ENCODE measurements at regions not wholly inside any gene's neighbourhood (a gene's known extent, or its start where the extent isn't known, plus 50 kb on each side); places are given as distances from the start of the nearest gene placed in this dataset.

DNA sequence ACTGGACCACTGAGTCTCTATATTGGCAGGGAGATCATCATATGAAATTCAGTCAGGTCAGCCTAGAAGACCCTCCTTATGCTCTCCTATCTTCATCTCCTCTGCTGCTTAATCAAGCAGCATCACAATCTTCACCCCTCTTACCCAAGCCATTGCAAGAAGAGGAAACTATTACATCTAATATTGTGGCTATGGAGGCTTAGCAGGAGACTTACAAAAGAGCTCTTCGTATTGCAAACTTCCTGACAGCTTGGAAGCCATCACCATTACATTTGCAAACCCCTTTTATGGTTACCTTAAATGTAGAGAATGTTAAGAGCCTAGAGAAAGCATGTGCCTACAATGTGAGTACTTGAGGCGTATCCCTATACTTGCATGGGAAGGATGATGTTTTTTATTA is 87.2 kb upstream of the STXBP5 start:
- DNase-seq (ENCODE audit: insufficient read length, low spot score) (no peak), FAIRE-seq (no peak)

DNA sequence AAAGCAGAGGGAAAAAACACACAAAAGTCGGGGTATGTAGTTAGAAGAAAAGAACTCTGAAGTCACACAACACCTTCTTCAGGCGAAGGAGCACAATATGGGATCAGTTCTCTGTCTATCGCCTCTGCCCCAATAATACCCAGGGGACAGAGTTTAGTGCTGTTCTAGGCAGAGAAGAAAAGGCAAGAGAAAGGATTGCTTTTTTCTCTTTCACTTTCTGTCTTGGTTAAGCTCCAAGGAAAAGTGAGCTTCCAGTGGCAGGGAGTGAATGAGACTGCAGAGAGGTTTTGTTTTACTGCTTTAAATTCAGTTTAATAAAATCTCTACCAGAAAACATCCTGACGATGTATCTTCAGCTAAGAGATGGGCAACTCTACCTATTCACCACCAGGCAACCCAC is 86.6 kb upstream of the STXBP5 start:
- DNase-seq (ENCODE audit: insufficient read length, low spot score) (no peak), FAIRE-seq (no peak)

DNA sequence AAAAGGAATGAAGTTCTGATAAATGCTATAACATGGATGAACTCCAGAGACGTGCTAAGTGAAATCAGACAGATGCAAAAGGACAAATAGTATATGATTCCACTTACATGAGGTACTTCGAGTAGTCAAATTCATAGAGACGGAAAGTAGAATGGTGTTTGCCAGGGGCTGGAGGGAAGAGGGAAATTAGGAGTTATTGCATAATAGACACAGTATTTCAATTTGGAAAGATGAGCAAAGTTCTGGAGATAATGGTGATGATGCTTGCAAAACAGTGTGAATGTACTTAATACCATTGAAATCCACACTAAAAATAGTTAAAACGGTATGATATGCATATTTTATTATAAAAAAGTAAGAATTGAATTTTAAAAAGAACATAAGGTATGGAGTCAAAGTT is 84.9 kb upstream of the STXBP5 start:
- no peak for FAIRE-seq
- no peak for DNase-seq (ENCODE audit: insufficient read length, low spot score)

DNA sequence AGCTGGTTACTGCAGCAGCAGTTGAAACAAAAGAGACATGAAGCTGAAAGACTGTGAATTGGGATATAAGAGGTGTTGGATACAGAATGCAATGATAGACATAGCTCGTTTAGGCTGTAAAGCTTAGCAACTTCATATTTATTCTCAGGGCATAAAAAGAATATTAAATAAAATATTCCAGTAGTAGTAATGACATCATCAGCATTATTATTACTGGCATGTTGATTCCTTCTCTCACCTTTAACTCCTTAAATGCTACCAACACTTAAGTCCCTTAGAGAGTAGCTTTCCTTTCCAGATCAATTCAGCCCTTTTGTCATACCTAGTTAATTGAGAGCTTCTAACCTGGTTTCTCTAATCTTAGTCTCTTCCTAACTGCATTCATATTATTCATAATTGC is 81.4 kb upstream of the STXBP5 start:
- FAIRE-seq = no peak
- no peak for DNase-seq (ENCODE audit: insufficient read length, low spot score)

DNA sequence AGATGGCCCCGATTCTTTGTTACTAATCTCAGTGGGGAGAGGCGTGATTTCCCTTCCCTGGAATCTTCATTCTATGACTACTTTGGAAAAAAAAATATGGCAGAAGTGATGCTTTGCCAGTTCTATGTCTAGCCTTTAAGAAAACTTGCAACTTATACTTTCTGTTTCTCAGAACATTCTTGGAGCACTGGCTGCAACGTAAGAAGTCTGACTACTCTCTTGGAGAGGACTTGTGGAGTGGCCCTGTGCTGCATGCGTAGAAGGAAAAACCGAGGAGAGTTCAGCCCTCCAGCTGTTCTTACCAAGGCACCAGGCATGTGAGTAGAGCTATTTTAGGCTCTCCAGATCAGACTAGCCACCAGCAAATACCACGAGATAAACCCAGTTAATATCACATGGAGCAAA is 77.6 kb upstream of the STXBP5 start:
- no peak for FAIRE-seq
- DNase-seq (ENCODE audit: insufficient read length, low spot score) = no peak

DNA sequence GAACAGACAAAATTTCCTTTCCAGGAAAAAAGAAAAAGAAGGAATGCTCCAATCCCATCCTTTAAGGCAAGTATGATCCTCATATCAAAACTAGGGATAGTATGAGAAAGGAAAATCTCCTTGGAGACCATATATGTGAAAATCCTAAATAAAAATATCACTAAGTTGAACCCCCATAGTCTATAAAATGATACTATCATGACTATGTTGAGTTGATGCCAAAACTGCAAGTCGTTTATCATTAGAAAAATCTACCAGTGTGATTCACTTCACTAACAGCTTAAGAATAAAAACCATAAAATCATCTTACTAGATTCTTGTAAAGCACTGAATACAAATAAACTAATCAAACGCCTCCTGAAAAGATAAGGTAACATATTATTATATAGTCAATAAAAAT is 76.6 kb upstream of the STXBP5 start:
- FAIRE-seq = no peak

DNA sequence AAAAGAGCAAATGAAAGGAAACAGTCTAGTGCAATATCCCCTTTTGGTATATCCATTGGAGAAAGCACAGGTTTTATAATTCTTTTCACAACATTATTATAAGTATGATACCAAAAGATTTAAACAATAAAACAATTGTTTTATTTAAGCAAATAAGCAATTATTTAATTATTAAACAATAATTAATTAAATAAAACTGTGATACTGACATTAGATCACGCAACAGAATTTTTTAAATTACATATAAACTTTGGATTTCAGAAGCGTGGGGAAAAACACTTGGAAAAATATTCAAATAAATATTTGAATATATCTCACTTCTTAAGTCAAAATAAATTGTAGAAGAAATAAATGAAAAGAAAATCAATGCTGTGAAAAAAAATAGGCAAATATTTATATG is 76.2 kb upstream of the STXBP5 start:
- DNase-seq (ENCODE audit: insufficient read length, low spot score) (no peak), FAIRE-seq (no peak)

More for the DNA sequence above, 76.6 kb upstream of the STXBP5 start:
- no peak for DNase-seq (ENCODE audit: insufficient read length, low spot score)

DNA sequence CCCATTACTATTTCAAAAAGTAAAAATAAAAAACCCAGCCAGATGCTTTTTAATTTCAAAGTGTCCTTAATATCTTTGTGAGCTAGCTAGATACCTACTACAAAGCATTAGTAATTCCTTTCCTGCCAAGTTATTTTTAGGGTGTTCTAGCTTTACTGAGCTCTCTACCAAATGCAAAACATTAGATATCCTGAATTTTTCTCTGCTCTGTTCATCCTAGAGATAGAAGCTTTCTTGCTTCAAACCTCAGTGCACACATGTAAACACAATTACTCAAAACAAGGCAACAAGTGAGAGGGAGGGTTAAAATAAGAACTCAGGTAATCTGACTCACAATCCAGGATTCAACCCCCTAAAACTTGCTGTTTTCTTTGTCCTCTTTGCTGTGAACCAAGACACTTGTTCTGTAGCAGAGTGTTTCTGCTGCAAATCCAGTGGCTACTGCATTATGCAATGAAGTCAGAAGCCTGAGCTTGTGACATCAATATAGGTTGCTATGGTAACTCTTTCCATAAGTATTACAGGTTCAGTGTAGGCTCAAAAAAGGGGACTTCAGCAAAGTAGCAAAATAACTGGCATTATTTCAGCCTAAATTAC is 72.6 kb upstream of the STXBP5 start:
- DNase-seq (ENCODE audit: insufficient read length, low spot score) (no peak), FAIRE-seq (no peak)

DNA sequence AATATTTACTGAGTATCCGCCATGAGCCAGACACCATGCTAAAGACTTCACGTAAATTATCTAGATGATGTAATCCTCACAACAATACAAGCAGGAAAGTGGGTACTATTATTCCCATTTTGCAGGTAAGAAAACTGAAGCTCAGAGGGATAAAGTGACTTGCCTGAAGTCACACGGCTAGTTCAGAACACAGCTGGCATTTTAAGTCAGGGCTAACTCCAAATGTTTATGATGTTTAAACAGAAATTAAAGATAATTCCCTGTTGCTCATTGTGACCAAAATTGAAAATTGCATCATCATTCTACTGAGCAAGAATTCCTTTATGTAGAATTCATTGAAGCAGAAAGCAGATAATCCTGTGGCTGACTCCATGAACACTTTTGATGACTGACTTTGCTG is 71.3 kb upstream of the STXBP5 start:
- DNase-seq (ENCODE audit: insufficient read length, low spot score) (no peak), FAIRE-seq (no peak)

DNA sequence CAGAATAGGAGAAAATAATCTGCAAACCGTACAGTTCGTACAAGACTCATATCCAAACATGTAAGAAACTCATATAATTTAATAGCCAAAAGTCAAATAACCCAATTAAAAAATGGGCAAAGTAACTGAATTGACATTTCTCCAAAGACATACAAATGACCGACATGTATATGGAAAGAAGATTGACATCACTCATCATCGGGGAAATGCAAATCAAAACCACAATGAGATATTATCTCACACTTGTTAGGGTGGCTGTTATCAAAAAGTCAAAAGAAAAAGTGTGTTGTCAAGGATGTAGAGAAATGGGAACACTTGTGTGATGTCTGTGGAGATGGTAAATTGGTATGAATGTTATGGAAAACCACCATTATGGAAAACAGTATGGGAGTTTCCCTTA is 70.5 kb upstream of the STXBP5 start:
- DNase-seq (ENCODE audit: insufficient read length, low spot score) = no peak
- FAIRE-seq = no peak

DNA sequence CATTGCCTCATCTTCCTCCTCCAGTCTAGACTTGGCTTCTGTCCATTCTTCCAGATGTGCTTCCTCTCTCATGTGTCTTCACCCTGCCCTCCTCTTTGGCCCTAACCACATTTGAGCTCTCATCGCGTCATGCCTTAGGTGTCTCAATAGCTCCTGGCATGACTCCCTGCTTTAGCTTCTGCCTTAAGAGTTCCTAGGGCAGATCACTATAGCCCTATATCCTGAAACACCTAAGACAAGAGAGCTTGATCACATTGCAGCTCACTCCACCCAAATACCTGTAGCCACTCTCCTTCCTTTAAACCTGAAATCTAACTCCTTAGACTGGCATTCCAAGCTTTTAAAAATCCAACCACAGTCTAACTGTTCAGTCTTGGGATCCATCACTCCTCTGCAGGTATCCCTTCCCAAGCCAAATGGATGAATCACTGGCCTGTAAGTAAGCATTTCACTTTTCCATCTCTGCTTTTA is 69.0 kb upstream of the STXBP5 start:
- DNase-seq (ENCODE audit: insufficient read length, low spot score) (no peak), FAIRE-seq (no peak)

DNA sequence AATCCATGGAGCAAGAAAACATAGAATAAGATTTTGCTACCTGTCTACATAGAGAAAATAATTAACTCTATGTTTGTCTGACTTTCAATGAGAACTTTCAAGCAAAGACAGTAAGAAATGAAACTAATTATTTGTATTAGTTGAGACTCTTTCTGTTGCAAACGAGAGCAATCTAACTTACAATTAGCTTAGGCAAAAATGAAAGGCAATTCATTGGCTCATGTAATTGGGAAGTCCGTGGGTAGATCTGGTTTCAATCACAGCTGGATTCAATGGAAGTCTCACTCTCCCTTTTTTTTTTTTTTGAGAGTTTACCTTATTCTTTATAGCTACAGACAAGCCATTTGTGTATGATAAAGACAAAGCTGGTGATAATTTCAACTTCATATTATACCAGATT is 68.2 kb upstream of the STXBP5 start:
- DNase-seq (ENCODE audit: insufficient read length, low spot score) = no peak
- FAIRE-seq = no peak

DNA sequence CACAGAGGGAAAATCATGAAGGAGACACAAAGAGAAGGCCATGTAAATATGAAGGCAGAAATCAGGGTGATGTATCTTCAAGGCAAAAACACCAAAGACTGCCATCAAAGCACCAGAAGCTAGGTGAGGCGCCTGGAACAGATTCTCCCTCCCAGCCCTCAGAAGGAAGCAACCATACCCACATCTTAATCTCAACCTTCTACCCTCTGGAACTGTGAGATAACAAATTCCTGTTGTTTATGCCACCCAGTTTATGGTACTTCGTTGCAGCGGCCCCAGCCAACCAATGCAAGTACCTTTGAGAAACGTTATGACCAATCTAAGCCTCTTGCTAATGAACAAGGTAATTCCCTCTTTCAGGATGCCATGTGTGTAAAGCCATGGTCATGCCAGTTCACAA is 66.2 kb upstream of the STXBP5 start:
- FAIRE-seq (no peak), DNase-seq (ENCODE audit: insufficient read length, low spot score) (no peak)

DNA sequence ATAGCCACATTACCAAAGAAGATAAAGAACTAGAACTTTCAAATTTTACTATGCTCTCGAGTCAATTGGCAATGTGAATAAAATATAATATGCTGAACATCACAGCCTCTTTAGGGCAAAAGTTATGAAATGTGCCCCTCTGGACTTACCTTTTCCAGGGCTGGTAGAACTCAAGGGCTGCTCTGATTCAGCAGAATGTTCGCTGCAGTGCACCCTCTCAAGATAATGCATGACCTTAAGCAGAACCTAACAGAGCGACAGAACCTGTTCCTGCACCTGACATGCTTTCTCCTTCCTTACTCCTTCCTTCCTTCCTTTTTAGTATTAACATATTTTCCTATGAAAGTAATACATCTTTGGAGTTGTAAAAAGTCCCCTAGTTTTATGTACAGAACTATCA is 65.4 kb upstream of the STXBP5 start:
- no peak for DNase-seq (ENCODE audit: insufficient read length, low spot score)
- no peak for FAIRE-seq

DNA sequence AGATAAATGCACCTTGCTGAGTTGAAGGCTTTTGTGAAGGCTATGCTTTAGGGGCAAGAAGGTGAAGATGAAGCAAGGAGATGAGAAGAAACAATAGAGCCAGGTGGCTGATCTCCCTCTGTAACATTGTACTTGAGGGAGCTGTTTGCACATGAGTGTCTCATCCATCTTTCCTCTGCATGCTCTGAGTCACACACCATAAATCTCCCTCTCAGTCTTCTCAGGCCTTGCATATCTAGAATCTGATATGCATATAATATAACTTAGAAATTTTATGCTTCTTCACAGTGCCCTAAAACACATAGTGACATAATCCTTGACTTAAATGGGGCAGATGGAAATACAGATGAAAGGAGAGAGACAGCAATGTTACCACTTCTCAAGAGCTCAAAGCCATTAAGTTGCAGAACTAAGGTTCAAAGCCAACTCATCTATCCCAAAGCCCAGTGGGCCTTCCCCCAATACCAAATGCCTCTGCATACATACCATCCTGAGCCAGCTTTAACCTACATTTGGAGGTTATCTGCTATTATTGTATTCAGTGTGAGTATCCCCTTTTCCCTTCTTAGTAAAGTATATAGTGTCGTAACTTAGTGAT is 62.4 kb upstream of the STXBP5 start:
- FAIRE-seq (no peak), DNase-seq (ENCODE audit: insufficient read length, low spot score) (no peak)

DNA sequence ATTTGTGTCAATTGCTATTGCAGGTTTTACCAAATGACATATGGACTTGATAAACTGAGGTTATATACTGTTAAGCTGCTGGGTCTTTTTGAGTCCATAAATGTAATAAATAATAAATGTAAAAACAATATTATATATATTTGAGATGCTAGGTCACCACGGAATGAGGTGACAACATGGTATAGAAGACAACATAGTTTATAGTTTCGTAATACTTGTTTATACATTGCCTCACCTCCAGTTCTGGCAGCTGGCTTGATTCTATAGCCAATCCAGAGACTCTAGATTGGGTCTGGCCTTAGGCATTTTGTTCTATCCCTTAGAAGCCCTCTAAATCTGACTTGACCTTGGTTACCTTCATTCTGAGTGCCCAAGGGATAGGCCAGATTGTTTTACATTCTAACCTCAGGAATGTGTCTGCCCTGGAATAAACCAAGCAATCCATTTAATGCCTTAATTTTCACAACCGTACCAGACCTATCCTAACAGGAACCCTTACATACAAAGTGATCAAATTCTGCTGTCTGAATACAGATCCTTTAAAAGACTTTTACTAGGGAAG is 61.5 kb upstream of the STXBP5 start:
- FAIRE-seq (no peak), DNase-seq (ENCODE audit: insufficient read length, low spot score) (no peak)

DNA sequence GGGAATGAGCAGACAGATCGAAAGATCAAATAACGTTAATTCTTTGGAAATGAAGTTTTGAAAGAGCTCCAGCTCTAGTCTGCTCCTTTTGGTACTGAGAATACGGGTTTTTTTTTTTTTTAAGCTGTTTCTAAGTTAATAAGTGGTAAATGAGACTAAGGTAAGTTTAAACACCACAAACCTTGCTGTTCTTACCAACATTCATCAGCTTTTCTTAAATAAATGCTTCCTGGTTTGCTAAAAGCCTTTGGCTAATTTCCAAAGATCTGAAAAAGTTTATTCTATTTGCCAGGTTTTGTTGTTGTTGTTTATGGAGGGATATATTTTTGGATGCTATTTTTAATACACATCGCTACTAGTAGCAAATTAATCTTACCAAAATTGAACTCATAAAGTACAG is 55.1 kb upstream of the STXBP5 start:
- no peak for DNase-seq (ENCODE audit: insufficient read length, low spot score)
- FAIRE-seq = no peak

DNA sequence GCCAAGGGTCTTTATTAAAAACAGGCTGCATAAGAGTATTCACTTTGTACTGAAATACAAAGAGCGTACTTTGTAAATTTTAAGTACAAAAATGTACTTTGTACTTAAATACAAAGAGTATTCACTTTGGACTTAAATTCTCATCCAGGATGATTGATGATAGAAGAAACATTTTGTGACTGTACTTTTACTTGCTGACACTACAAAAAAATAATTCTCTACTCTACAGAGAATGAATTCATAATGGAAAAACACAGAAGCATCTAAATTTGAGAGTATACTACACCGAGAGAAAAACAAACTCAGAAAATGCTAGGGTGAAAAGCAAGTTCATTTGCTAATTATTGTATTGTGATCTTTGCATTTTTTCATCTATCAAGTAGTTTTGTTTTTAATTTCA is 54.4 kb upstream of the STXBP5 start:
- FAIRE-seq = no peak

DNA sequence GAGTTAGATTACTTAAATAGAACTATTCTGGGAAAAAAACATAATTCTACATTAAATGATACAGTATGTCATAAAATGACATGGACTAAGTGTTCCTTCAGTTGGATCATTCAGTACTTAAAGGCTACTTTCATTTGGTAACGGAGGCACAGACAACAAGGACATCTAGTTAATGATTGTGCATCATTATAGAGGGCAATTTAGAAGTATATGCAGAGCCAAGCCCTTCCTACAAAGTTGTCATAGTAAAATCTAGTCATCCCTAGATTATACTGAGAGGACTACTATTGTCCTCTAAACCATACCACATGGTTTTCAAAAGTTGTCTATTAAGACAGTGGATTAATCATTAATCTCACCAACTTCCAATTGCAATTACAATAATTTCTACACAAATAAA is 53.9 kb upstream of the STXBP5 start:
- DNase-seq (ENCODE audit: insufficient read length, low spot score) = no peak
- no peak for FAIRE-seq

More for the DNA sequence above, 54.4 kb upstream of the STXBP5 start:
- DNase-seq (ENCODE audit: insufficient read length, low spot score) = no peak
